ENCODE measurements at regions not wholly inside any gene's neighbourhood (a gene's known extent, or its start where the extent isn't known, plus 50 kb on each side); places are given as distances from the start of the nearest gene placed in this dataset.

DNA sequence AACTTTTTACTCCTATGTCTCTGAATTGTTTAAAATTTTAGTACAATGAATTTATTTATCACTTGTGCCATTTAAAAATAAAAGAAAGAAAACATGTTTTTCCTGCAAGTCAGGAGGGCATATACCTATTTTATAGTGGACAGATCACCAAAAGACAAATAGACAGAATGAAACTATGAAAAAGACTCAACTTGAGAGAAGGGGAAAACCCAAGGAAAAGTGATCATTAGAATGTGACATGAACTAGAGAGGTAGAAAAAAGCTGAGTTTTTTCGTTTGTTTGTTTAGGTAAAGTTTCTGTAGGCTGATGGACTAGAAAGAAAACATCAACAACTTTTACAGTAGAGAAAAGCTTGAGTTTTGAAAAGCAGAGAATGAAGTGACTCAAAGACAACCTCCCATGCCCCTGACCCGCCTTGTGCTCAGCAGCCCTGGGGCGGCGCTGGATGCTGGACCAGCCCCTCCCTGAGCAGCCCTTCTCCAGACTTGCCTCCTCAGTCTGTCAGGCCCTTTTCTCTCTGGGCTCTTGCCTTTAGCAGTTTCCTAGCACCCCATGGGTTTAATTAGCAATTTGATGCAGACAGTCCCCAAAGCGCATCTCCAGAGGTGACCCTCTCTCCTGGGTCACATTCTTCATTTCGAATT, 95.1 kb upstream of the ARID2 start:
- Histone ChIP-seq H3K27ac (no peak overlapping the region), H3K27me3 (no peaks in the 10 kb centered on the region), H3K4me3 (no peak overlapping the region), H3K4me1 (no peaks in the 10 kb centered on the region), H3K9me3 (no peaks in the 10 kb centered on the region), H3K36me3 (no peaks in the 10 kb centered on the region)
- DNase-seq: no peak
- intact Hi-C loops (cut with DNase I; ENCODE audit: low total_unique reads): no loop called here
- TF ChIP-seq, protein P1, sequence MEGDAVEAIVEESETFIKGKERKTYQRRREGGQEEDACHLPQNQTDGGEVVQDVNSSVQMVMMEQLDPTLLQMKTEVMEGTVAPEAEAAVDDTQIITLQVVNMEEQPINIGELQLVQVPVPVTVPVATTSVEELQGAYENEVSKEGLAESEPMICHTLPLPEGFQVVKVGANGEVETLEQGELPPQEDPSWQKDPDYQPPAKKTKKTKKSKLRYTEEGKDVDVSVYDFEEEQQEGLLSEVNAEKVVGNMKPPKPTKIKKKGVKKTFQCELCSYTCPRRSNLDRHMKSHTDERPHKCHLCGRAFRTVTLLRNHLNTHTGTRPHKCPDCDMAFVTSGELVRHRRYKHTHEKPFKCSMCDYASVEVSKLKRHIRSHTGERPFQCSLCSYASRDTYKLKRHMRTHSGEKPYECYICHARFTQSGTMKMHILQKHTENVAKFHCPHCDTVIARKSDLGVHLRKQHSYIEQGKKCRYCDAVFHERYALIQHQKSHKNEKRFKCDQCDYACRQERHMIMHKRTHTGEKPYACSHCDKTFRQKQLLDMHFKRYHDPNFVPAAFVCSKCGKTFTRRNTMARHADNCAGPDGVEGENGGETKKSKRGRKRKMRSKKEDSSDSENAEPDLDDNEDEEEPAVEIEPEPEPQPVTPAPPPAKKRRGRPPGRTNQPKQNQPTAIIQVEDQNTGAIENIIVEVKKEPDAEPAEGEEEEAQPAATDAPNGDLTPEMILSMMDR (IDR thresholded peaks at IDR 0.05): no peak

DNA sequence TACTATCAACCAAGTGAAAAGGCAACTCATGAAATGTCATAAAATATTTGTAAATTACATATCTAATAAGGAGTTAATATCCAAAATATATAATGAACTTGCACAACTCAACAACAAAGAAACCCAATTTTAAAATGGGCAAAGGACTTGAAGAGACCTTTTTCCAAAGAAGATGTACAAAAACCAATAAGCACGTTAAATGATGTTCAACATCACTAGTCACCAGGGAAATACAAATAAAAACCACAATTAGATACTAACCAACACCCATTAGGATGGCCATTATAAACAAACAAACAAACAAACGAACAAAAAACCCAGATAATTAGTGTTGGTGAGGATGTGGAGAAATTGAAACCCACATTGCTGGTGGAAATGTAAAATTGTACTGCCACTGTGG, 92.3 kb upstream of the ARID2 start:
- no peak for DNase-seq
- no peaks in the 10 kb centered on the region for H3K36me3 ChIP-seq
- intact Hi-C loops (cut with DNase I; ENCODE audit: low total_unique reads): no loop called here
- H3K27me3 ChIP-seq: no peaks in the 10 kb centered on the region
- TF ChIP-seq, protein P1 (IDR thresholded peaks at IDR 0.05): no peak
- H3K4me1 ChIP-seq: no peaks in the 10 kb centered on the region
- no peak overlapping the region for H3K27ac ChIP-seq
- H3K4me3 ChIP-seq: no peak overlapping the region
- no peaks in the 10 kb centered on the region for H3K9me3 ChIP-seq

DNA sequence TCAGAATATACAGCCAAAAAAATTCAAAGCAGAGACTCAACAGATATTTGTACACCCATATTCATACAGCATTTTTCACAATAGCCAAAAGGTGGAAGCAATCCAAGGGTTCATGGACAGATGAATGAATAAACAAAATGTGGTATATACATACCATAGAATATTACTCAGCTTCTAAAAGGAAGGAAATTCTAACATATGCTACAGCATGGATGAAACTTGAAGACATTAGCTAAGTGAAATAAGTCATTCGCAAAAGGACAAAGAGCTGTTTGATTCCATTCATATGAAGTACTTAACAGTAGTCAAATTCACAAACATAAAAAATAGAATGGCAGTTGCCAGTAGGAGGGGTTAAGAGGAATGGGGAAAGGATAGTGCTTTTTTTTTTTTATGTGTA, 91.8 kb upstream of the ARID2 start:
- Histone ChIP-seq H3K27ac (no peak overlapping the region), H3K4me1 (no peaks in the 10 kb centered on the region), H3K4me3 (no peak overlapping the region), H3K36me3 (no peaks in the 10 kb centered on the region), H3K27me3 (no peaks in the 10 kb centered on the region), H3K9me3 (no peaks in the 10 kb centered on the region)
- TF ChIP-seq, protein P1 (IDR thresholded peaks at IDR 0.05): no peak
- intact Hi-C loops (cut with DNase I; ENCODE audit: low total_unique reads): no loop called here
- no peak for DNase-seq

DNA sequence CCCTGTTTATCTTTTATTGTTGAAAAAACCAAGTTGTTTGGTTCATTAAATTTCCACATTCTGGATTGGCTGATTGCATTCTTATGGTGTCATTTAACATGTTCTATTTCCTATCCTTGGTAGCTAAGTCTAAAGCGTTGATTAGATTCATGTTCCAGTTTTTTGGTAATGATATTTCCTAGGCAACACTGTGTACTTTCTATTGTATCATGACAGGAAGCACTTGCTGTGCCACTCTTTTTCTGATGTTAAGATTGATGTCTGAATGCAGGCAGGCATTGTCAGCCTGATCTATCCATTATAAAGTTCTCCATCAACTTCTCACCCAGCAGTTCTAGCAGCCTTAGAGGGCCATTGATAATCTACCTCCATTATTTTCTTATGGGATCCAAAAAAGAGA, 91.1 kb upstream of the ARID2 start:
- H3K27me3 ChIP-seq: no peaks in the 10 kb centered on the region
- H3K4me1 ChIP-seq: no peaks in the 10 kb centered on the region
- TF ChIP-seq, protein P1 (IDR thresholded peaks at IDR 0.05): no peak
- no peak overlapping the region for H3K27ac ChIP-seq
- DNase-seq: no peak
- no peaks in the 10 kb centered on the region for H3K9me3 ChIP-seq
- intact Hi-C loops (cut with DNase I; ENCODE audit: low total_unique reads): no loop called here
- no peaks in the 10 kb centered on the region for H3K36me3 ChIP-seq
- no peak overlapping the region for H3K4me3 ChIP-seq

DNA sequence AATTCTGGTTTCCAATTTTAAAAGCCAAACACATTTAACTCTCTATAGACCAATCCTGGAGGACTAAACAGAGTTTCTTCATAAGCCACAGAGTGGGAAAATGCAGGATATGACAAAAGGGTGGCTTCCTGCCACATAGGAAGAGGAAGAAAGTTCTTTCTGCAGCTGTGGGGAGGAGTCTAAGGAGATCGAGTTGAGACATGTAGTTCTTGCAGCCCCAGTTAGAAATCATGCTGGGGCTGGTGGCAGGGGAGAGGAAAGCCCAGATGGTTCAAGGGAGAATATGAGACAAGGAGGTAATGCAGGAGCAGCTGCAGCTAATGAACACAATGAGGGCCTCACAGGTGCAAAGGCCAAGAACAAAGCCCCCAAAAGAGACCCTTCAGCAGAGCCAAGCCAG, 85.0 kb upstream of the ARID2 start:
- Histone ChIP-seq H3K4me3 (no peak overlapping the region), H3K4me1 (no peaks in the 10 kb centered on the region), H3K27ac (no peak overlapping the region), H3K27me3 (no peaks in the 10 kb centered on the region), H3K36me3 (no peaks in the 10 kb centered on the region), H3K9me3 (no peaks in the 10 kb centered on the region)
- DNase-seq: no peak
- intact Hi-C loops (cut with DNase I; ENCODE audit: low total_unique reads): no loop called here
- TF ChIP-seq, protein P1 (IDR thresholded peaks at IDR 0.05): no peak

All from tibial artery (tissue), 4 donors.